Ishikawa (cell line): ENCODE measurements at regions not wholly inside any gene's neighbourhood (a gene's known extent, or its start where the extent isn't known, plus 50 kb on each side); places are given as distances from the start of the nearest gene placed in this dataset.

Experiments
- CEBPB ChIP-seq: IDR thresholded peaks from 2 replicates; pipeline ENCODE4 v1.6.1; 2012
- CREB1 ChIP-seq: IDR thresholded peaks from 2 replicates; pipeline ENCODE4 v1.6.1; 2012; ENCODE audit warnings: low read depth
- EP300 ChIP-seq: IDR thresholded peaks from 2 replicates; pipeline ENCODE4 v1.6.1; 2012; ENCODE audit warnings: borderline replicate concordance
- FOXM1 ChIP-seq: IDR thresholded peaks from 2 replicates; pipeline ENCODE4 v1.6.1; 2012; ENCODE audit warnings: low read depth, borderline replicate concordance
- MAX ChIP-seq: IDR thresholded peaks from 2 replicates; pipeline ENCODE4 v1.6.1; 2012
- NFIC ChIP-seq: IDR thresholded peaks from 2 replicates; pipeline ENCODE4 v1.6.1; 2012
- RAD21 ChIP-seq: IDR thresholded peaks from 2 replicates; pipeline ENCODE4 v1.6.1; 2012; ENCODE audit warnings: low read depth
- REST ChIP-seq: IDR thresholded peaks from 2 replicates; pipeline ENCODE4 v1.6.1; 2012; ENCODE audit warnings: low read depth, mild to moderate bottlenecking
- TAF1 ChIP-seq: IDR thresholded peaks from 2 replicates; pipeline ENCODE4 v1.6.1; 2012; ENCODE audit warnings: low read depth, mild to moderate bottlenecking
- YY1 ChIP-seq: IDR thresholded peaks from 2 replicates; pipeline ENCODE4 v1.6.1; 2012; ENCODE audit warnings: low read depth
- ZBTB7A ChIP-seq: IDR thresholded peaks from 2 replicates; pipeline ENCODE4 v1.6.1; 2012; ENCODE audit warnings: low read depth

GRCh38 chr2:9705196-9705595 is 74.4 kb upstream of the YWHAQ start:
- no peak for TF ChIP-seq CREB1
- no peak for TF ChIP-seq TAF1
- no peak for TF ChIP-seq CEBPB
- no peak for TF ChIP-seq MAX
- no peak for TF ChIP-seq FOXM1
- TF ChIP-seq RAD21, result no peak
- TF ChIP-seq NFIC, result no peak
- no peak for TF ChIP-seq YY1
- no peak for TF ChIP-seq REST
- no peak for TF ChIP-seq ZBTB7A
- no peak for TF ChIP-seq EP300
